ENCODE measurements at regions not wholly inside any gene's neighbourhood (a gene's known extent, or its start where the extent isn't known, plus 50 kb on each side); places are given as distances from the start of the nearest gene placed in this dataset.

GRCh38 chr5:8093669-8094068 is 224.7 kb downstream of the MTRR start:
- no peak for TF ChIP-seq CTCF (IDR thresholded peaks at IDR 0.05; ENCODE audit: low read length, missing control alignments)
- DNase-seq (ENCODE audit: low read depth), result no peak
- no peak overlapping the region for H3K4me3 ChIP-seq (replicated peaks; ENCODE audit: low read depth, low read length)

- no peak for TF ChIP-seq CTCF (IDR thresholded peaks at IDR 0.05; ENCODE audit: low read length, missing control alignments)
- no peak for DNase-seq (ENCODE audit: low read depth)
- no peak overlapping the region for H3K4me3 ChIP-seq (replicated peaks; ENCODE audit: low read depth, low read length)
Observed at GRCh38 chr5:8094304-8094703, 225.4 kb downstream of the MTRR start.

- TF ChIP-seq CTCF (IDR thresholded peaks at IDR 0.05; ENCODE audit: low read length, missing control alignments), result no peak
Observed at GRCh38 chr5:8097146-8097545, 228.2 kb downstream of the MTRR start.

GRCh38 chr5:8098081-8098480 is 229.1 kb downstream of the MTRR start:
- H3K4me3 ChIP-seq (replicated peaks; ENCODE audit: low read depth, low read length), result no peak overlapping the region
- peak; percentile 0 for DNase-seq (ENCODE audit: low read depth)
- no peak for TF ChIP-seq CTCF (IDR thresholded peaks at IDR 0.05; ENCODE audit: low read length, missing control alignments)

More at GRCh38 chr5:8097146-8097545, 228.2 kb downstream of the MTRR start:
- H3K4me3 ChIP-seq (replicated peaks; ENCODE audit: low read depth, low read length), result no peak overlapping the region
- no peak for DNase-seq (ENCODE audit: low read depth)

GRCh38 chr5:8102714-8103113 is 233.8 kb downstream of the MTRR start:
- no peak for DNase-seq (ENCODE audit: low read depth)
- no peak for TF ChIP-seq CTCF (IDR thresholded peaks at IDR 0.05; ENCODE audit: low read length, missing control alignments)
- H3K4me3 ChIP-seq (replicated peaks; ENCODE audit: low read depth, low read length), result no peak overlapping the region

GRCh38 chr5:8114597-8115266 is 245.8 kb downstream of the MTRR start:
- no peak overlapping the region for H3K4me3 ChIP-seq (replicated peaks; ENCODE audit: low read depth, low read length)
- DNase-seq (ENCODE audit: low read depth), result no peak
- no peak for TF ChIP-seq CTCF (IDR thresholded peaks at IDR 0.05; ENCODE audit: low read length, missing control alignments)

GRCh38 chr5:8123559-8123958 is 254.6 kb downstream of the MTRR start:
- no peak for TF ChIP-seq CTCF (IDR thresholded peaks at IDR 0.05; ENCODE audit: low read length, missing control alignments)
- no peak overlapping the region for H3K4me3 ChIP-seq (replicated peaks; ENCODE audit: low read depth, low read length)
- no peak for DNase-seq (ENCODE audit: low read depth)

Measured in fibroblast of pulmonary artery (primary cell).